Central memory CD8-positive, alpha-beta T cell (primary cell): ENCODE measurements at regions not wholly inside any gene's neighbourhood (a gene's known extent, or its start where the extent isn't known, plus 50 kb on each side); places are given as distances from the start of the nearest gene placed in this dataset.
"Not testable (repeated sequence)": the region's sequence is repeated elsewhere in the genome, so short reads cannot be mapped to it uniquely, and the experiment has no call there.

Experiments used
- ATAC-seq: fragments of 150-1000 bp; cut with Tn5 transposase; replicated peaks from 2 replicates; pipeline ENCODE4 v1.10.0; 2022; ENCODE audit warnings: mild to moderate bottlenecking, moderate FRiP score, moderate number of reproducible peaks; ENCODE audit not compliant: poor library complexity, severe bottlenecking; ENCODE audit errors: extremely low read depth
- DNase-seq, 2 donors: peaks; one replicate each; pipeline ENCODE4 v3.0.0; 2021; ENCODE audit warnings: low spot score in 2 of 2
- H3K27ac Mint-ChIP-seq: one replicate; pipeline ENCODE4 v1.8.0; 2022; ENCODE audit warnings: low read depth, mild to moderate bottlenecking, moderate library complexity, mixed read lengths
- H3K27me3 Mint-ChIP-seq: one replicate; pipeline ENCODE4 v1.8.0; 2022; ENCODE audit warnings: mixed read lengths
- H3K36me3 Mint-ChIP-seq: one replicate; pipeline ENCODE4 v1.8.0; 2022; ENCODE audit warnings: mild to moderate bottlenecking, moderate library complexity, mixed read lengths; ENCODE audit not compliant: insufficient read depth
- H3K4me1 Mint-ChIP-seq: one replicate; pipeline ENCODE4 v1.8.0; 2022; ENCODE audit warnings: mixed read lengths
- H3K4me3 Mint-ChIP-seq: one replicate; pipeline ENCODE4 v1.8.0; 2022; ENCODE audit warnings: mild to moderate bottlenecking, moderate library complexity, mixed read lengths
- H3K9me3 Mint-ChIP-seq: one replicate; pipeline ENCODE4 v1.8.0; 2022; ENCODE audit warnings: mixed read lengths

GRCh38 chr6:141391135-141391534 lies 741.6 kb upstream of the GJE1 start:
- H3K4me1 Mint-ChIP-seq, H3K36me3 Mint-ChIP-seq, ATAC-seq, DNase-seq, H3K27ac Mint-ChIP-seq, H3K4me3 Mint-ChIP-seq, H3K9me3 Mint-ChIP-seq: not testable (repeated sequence)
- H3K27me3 Mint-ChIP-seq = peaks cover 12% of the 10 kb centered on the region

GRCh38 chr6:141388666-141389065 lies 744.1 kb upstream of the GJE1 start:
- DNase-seq = no peak
- Mint-ChIP-seq H3K9me3 (no peaks in the 10 kb centered on the region), H3K4me3 (no peak overlapping the region), H3K4me1 (no peaks in the 10 kb centered on the region), H3K27me3 (peaks cover 4% of the 10 kb centered on the region), H3K36me3 (no peaks in the 10 kb centered on the region), H3K27ac (no peak overlapping the region)
- ATAC-seq = no peak

- H3K4me1 Mint-ChIP-seq = no peaks in the 10 kb centered on the region
Observed at GRCh38 chr6:141370438-141370837, 762.3 kb upstream of the GJE1 start.

GRCh38 chr6:141366796-141367195 lies 765.9 kb upstream of the GJE1 start:
- not testable (repeated sequence) for H3K4me3 Mint-ChIP-seq, H3K36me3 Mint-ChIP-seq, H3K9me3 Mint-ChIP-seq, ATAC-seq, H3K4me1 Mint-ChIP-seq, DNase-seq, H3K27ac Mint-ChIP-seq, H3K27me3 Mint-ChIP-seq

More at GRCh38 chr6:141370438-141370837, 762.3 kb upstream of the GJE1 start:
- H3K27me3 Mint-ChIP-seq = peaks cover 9% of the 10 kb centered on the region
- no peak overlapping the region for H3K4me3 Mint-ChIP-seq
- H3K9me3 Mint-ChIP-seq = no peaks in the 10 kb centered on the region
- no peak for DNase-seq
- no peaks in the 10 kb centered on the region for H3K36me3 Mint-ChIP-seq
- no peak for ATAC-seq
- no peak overlapping the region for H3K27ac Mint-ChIP-seq

GRCh38 chr6:141364694-141365093 lies 768.0 kb upstream of the GJE1 start:
- no peaks in the 10 kb centered on the region for H3K4me1 Mint-ChIP-seq
- no peak overlapping the region for H3K27ac Mint-ChIP-seq
- no peak for ATAC-seq
- H3K9me3 Mint-ChIP-seq = no peaks in the 10 kb centered on the region
- no peak overlapping the region for H3K4me3 Mint-ChIP-seq
- H3K27me3 Mint-ChIP-seq = peaks cover 6% of the 10 kb centered on the region
- no peaks in the 10 kb centered on the region for H3K36me3 Mint-ChIP-seq
- no peak for DNase-seq

- peaks cover 6% of the 10 kb centered on the region for H3K27me3 Mint-ChIP-seq
- H3K4me1 Mint-ChIP-seq = no peaks in the 10 kb centered on the region
- DNase-seq (no peak), ATAC-seq (no peak)
- H3K27ac Mint-ChIP-seq = no peak overlapping the region
- no peaks in the 10 kb centered on the region for H3K9me3 Mint-ChIP-seq
- no peaks in the 10 kb centered on the region for H3K36me3 Mint-ChIP-seq
- no peak overlapping the region for H3K4me3 Mint-ChIP-seq
Observed at GRCh38 chr6:141364232-141364631, 768.5 kb upstream of the GJE1 start.

GRCh38 chr6:141361559-141361958 lies 771.2 kb upstream of the GJE1 start:
- DNase-seq = no peak
- Mint-ChIP-seq H3K36me3 (no peaks in the 10 kb centered on the region), H3K4me1 (no peaks in the 10 kb centered on the region), H3K27ac (no peak overlapping the region), H3K4me3 (no peak overlapping the region), H3K27me3 (peaks cover 6% of the 10 kb centered on the region), H3K9me3 (no peaks in the 10 kb centered on the region)
- ATAC-seq = no peak

- DNase-seq = no peak
- no peaks in the 10 kb centered on the region for H3K36me3 Mint-ChIP-seq
- peaks cover 6% of the 10 kb centered on the region for H3K27me3 Mint-ChIP-seq
- H3K27ac Mint-ChIP-seq = no peak overlapping the region
- no peak overlapping the region for H3K4me3 Mint-ChIP-seq
- ATAC-seq = no peak
- no peaks in the 10 kb centered on the region for H3K4me1 Mint-ChIP-seq
- no peaks in the 10 kb centered on the region for H3K9me3 Mint-ChIP-seq
Observed at GRCh38 chr6:141359953-141360352, 772.8 kb upstream of the GJE1 start.

GRCh38 chr6:141354191-141354955 lies 778.4 kb upstream of the GJE1 start:
- ATAC-seq (no peak), DNase-seq (no peak)
- Mint-ChIP-seq H3K4me1 (no peaks in the 10 kb centered on the region), H3K4me3 (no peak overlapping the region), H3K27me3 (no peaks in the 10 kb centered on the region), H3K36me3 (no peaks in the 10 kb centered on the region), H3K27ac (no peak overlapping the region), H3K9me3 (no peaks in the 10 kb centered on the region)

- H3K27me3 Mint-ChIP-seq = peaks cover 10% of the 10 kb centered on the region
- no peak for ATAC-seq
- H3K4me1 Mint-ChIP-seq = no peaks in the 10 kb centered on the region
- H3K27ac Mint-ChIP-seq = no peak overlapping the region
- H3K36me3 Mint-ChIP-seq = no peaks in the 10 kb centered on the region
- DNase-seq = no peak
- H3K4me3 Mint-ChIP-seq = no peak overlapping the region
- H3K9me3 Mint-ChIP-seq = no peaks in the 10 kb centered on the region
Observed at GRCh38 chr6:141351721-141352120, 781.0 kb upstream of the GJE1 start.

- Mint-ChIP-seq H3K27me3 (peaks cover 18% of the 10 kb centered on the region), H3K4me3 (no peak overlapping the region), H3K4me1 (no peaks in the 10 kb centered on the region), H3K9me3 (no peaks in the 10 kb centered on the region), H3K27ac (no peak overlapping the region), H3K36me3 (no peaks in the 10 kb centered on the region)
- ATAC-seq (no peak), DNase-seq (no peak)
Observed at GRCh38 chr6:141349710-141350109, 783.0 kb upstream of the GJE1 start.

- H3K4me3 Mint-ChIP-seq = no peak overlapping the region
- ATAC-seq (no peak), DNase-seq (no peak)
- H3K36me3 Mint-ChIP-seq = no peaks in the 10 kb centered on the region
- no peak overlapping the region for H3K27ac Mint-ChIP-seq
- peaks cover 18% of the 10 kb centered on the region for H3K27me3 Mint-ChIP-seq
- H3K4me1 Mint-ChIP-seq = no peaks in the 10 kb centered on the region
- H3K9me3 Mint-ChIP-seq = no peaks in the 10 kb centered on the region
Observed at GRCh38 chr6:141347906-141348492, 784.7 kb upstream of the GJE1 start.

- peaks cover 18% of the 10 kb centered on the region for H3K27me3 Mint-ChIP-seq
- ATAC-seq (no peak), DNase-seq (no peak)
- no peaks in the 10 kb centered on the region for H3K9me3 Mint-ChIP-seq
- H3K36me3 Mint-ChIP-seq = no peaks in the 10 kb centered on the region
- H3K27ac Mint-ChIP-seq = no peak overlapping the region
- no peak overlapping the region for H3K4me3 Mint-ChIP-seq
- no peaks in the 10 kb centered on the region for H3K4me1 Mint-ChIP-seq
Observed at GRCh38 chr6:141347086-141347485, 785.6 kb upstream of the GJE1 start.
